ENCODE measurements at regions not wholly inside any gene's neighbourhood (a gene's known extent, or its start where the extent isn't known, plus 50 kb on each side); places are given as distances from the start of the nearest gene placed in this dataset.

GRCh38 chr21:16976193-16976592, 536.6 kb upstream of the CXADR start:
- no peak overlapping the region for H3K4me3 ChIP-seq
- no peaks in the 10 kb centered on the region for H3K27me3 ChIP-seq
- no peak for TF ChIP-seq POLR2A (IDR thresholded peaks at IDR 0.05)
- TF ChIP-seq, protein P1, sequence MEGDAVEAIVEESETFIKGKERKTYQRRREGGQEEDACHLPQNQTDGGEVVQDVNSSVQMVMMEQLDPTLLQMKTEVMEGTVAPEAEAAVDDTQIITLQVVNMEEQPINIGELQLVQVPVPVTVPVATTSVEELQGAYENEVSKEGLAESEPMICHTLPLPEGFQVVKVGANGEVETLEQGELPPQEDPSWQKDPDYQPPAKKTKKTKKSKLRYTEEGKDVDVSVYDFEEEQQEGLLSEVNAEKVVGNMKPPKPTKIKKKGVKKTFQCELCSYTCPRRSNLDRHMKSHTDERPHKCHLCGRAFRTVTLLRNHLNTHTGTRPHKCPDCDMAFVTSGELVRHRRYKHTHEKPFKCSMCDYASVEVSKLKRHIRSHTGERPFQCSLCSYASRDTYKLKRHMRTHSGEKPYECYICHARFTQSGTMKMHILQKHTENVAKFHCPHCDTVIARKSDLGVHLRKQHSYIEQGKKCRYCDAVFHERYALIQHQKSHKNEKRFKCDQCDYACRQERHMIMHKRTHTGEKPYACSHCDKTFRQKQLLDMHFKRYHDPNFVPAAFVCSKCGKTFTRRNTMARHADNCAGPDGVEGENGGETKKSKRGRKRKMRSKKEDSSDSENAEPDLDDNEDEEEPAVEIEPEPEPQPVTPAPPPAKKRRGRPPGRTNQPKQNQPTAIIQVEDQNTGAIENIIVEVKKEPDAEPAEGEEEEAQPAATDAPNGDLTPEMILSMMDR (IDR thresholded peaks at IDR 0.05), result no peak
- intact Hi-C loops (cut with DNase I), result no loop called here
- no peaks in the 10 kb centered on the region for H3K9me3 ChIP-seq
- ATAC-seq (no peak), DNase-seq (no peak)
- no peaks in the 10 kb centered on the region for H3K36me3 ChIP-seq
- peaks cover 0 to 10% (median 0%) of the 10 kb centered on the region in 12 donors for H3K4me1 ChIP-seq
- WGBS, 4 donors, result 36 to 52% (median 44%) methylated on average over 2 of the region's 2 CpGs
- H3K27ac ChIP-seq, result no peak overlapping the region

DNA sequence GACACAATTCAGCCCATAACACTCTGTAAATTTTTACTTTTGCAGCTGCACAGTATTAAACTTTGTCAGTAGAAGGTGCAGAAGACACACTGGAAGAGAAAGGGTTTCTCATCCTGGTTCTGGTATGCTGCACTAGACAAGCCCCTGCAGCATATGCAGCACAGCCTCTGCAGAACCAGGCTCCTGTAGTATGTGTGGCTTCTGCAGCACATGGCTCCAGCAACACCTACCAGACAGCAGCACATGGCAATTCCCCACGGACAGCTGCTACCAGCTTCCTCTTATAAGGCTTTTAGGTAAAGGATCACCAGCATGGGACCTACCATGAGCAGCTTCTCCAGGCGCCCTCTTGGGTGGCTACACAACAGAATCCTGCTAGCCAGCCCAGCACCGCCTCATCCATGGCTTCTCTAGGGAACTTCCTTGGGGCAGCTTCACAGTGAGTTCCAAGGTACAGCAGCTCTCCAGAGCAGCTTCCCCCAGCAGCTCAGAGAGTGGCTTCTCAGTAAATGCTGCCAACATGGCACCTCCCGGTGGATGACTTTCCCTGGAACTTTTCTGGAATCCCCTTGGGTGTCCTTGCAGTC, 534.4 kb upstream of the CXADR start:
- WGBS, 4 donors, result 66 to 85% (median 78%) methylated on average over 4 of the region's 4 CpGs
- TF ChIP-seq, protein P1 (IDR thresholded peaks at IDR 0.05), result no peak
- no peak for TF ChIP-seq POLR2A (IDR thresholded peaks at IDR 0.05)
- intact Hi-C loops (cut with DNase I), result no loop called here
- Histone ChIP-seq H3K27ac (no peak overlapping the region), H3K27me3 (no peaks in the 10 kb centered on the region), H3K4me3 (no peak overlapping the region), H3K36me3 (no peaks in the 10 kb centered on the region), H3K4me1 (peaks cover 0 to 10% (median 0%) of the 10 kb centered on the region in 12 donors), H3K9me3 (no peaks in the 10 kb centered on the region)
- no peak for DNase-seq
- no peak for ATAC-seq

DNA sequence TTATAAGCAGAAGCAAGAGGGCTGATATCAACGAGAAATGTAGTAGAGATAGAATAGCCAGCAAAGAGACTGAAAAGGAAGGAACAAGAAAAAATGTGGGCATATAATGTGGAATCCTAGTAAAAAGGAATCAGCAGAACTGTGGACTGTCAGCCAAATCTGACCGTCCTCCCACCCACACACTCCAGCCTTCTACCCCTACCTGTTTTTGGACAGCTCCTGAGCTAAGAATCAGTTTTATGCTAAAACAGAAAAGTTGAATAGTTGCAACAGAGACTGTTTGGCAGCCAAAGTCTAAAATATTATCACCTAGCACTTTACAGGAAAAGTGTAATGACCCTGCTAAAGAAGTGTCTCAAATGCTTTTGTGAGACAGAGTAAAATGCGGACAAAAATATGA, 533.3 kb upstream of the CXADR start:
- Histone ChIP-seq H3K27me3 (no peaks in the 10 kb centered on the region), H3K9me3 (no peaks in the 10 kb centered on the region), H3K27ac (no peak overlapping the region), H3K4me3 (no peak overlapping the region), H3K36me3 (no peaks in the 10 kb centered on the region), H3K4me1 (peaks cover 0 to 10% (median 0%) of the 10 kb centered on the region in 12 donors)
- 66 to 76% (median 69%) methylated on average over 3 of the region's 3 CpGs for WGBS, 4 donors
- TF ChIP-seq, protein P1 (IDR thresholded peaks at IDR 0.05), result no peak
- TF ChIP-seq POLR2A (IDR thresholded peaks at IDR 0.05), result no peak
- no peak for ATAC-seq
- no peak for DNase-seq
- intact Hi-C loops (cut with DNase I), result no loop called here

DNA sequence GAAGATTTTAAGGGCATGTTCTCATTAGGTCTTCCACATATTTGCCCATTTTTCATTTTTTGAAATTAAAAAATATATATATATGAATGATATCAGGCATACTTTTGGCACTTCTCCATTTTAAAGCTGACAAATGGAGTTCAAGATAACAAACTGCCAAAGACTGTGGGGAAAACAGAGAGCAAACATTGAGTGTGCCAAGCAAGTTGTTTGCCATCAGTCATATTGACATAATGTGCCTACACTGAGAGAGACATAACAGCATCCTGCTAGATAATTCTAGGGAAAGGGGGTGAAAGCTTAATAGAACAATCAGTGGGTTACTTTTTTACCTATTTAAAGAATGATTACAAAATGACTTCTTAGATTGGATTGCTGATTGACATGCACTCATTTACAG, 529.4 kb upstream of the CXADR start:
- DNase-seq, result no peak
- no peaks in the 10 kb centered on the region for H3K27me3 ChIP-seq
- H3K9me3 ChIP-seq, result peaks cover 0 to 3% (median 0%) of the 10 kb centered on the region in 12 donors
- TF ChIP-seq POLR2A (IDR thresholded peaks at IDR 0.05), result no peak
- TF ChIP-seq, protein P1 (IDR thresholded peaks at IDR 0.05), result no peak
- H3K4me3 ChIP-seq, result no peak overlapping the region
- intact Hi-C loops (cut with DNase I), result no loop called here
- H3K36me3 ChIP-seq, result no peaks in the 10 kb centered on the region
- no peaks in the 10 kb centered on the region for H3K4me1 ChIP-seq
- no peak overlapping the region for H3K27ac ChIP-seq
- no peak for ATAC-seq

All from heart left ventricle (tissue), 16 donors.